Fibroblast of peridontal ligament (primary cell): ENCODE measurements at regions not wholly inside any gene's neighbourhood (a gene's known extent, or its start where the extent isn't known, plus 50 kb on each side); places are given as distances from the start of the nearest gene placed in this dataset.
A peak's percentile ranks its signal among the peaks of the same experiment; 100 is the strongest.

ENCODE experiments used
- DNase-seq: peaks from one replicate; pipeline ENCODE4 v3.0.0-alpha.2; 2010; ENCODE audit errors: extremely low read depth

DNA sequence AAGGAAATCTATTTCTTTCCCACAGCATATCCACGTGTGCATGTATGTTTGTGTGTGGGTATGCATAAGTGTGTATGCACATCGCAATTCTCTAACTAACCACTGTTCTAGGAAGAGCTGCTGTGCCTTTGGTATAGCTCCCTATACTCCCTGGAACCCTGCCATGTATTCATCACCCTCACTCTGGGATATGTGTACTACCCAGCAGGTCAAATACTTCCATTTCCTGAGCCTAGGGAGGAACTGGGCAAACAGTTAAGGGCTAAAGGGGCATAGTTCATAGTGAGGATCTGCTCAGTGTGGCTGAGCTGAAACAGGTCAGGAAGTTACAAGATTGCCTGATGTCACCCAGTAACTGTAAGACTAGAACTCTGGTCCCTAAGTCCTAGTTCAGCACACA lies 260.4 kb downstream of the RPLP1 start:
- no peak for DNase-seq

DNA sequence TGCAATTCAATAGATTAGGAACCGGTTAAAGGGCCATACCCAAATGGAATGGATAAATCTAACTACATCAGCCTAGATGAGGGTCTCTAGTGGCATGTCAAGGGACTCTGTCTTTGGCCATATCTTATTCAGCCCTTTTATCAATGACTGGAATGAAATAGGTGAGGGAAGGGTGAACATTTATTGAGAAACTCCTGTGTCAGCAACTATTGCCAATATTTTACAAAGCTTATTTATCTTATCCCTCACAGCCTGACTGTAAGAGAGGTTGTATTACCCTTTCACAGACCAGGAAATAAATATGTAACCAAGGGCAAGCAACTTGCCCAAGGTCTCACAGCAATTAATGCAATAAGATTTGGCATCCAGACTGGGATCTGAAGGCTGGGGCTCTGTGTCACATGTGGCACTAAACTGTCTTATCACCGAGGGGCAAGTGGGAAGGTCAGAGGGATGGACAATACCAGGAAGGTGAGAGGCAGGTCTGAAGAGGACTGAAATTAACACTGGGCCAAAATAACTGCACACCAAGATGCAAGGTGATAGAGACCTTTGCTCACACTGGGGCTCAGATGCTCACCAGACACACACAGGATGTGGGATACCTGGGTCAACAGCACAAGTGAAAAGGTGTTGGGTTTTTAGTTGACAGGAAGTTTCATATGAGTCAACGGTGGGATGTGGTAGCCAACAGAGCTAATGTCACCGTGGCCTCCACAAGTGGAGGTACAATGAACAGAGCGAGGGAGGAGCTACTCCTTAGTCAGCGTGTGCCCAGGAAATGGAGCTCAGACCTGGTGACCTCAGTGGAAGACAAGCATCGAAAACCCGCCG lies 261.3 kb downstream of the RPLP1 start:
- DNase-seq, result no peak

DNA sequence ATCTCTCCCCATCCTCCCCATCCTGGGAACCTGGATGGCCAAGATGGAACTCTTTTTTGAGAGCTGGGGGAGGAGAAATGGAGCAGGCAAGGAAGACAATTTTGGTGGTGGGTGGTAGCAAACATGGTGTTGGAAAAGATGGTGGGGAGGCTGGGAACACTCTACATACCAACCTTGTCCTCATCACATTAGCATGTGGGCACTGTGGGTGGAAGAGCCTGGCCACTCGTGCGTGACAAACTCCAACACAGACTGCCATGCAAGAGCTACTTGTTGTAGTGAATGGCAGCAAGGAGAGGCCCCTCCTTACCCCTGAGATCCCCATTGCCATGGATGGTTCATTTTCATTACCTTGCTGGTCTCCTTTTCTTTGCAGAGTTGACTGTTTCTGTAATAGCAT lies 262.6 kb downstream of the RPLP1 start:
- DNase-seq, result no peak

DNA sequence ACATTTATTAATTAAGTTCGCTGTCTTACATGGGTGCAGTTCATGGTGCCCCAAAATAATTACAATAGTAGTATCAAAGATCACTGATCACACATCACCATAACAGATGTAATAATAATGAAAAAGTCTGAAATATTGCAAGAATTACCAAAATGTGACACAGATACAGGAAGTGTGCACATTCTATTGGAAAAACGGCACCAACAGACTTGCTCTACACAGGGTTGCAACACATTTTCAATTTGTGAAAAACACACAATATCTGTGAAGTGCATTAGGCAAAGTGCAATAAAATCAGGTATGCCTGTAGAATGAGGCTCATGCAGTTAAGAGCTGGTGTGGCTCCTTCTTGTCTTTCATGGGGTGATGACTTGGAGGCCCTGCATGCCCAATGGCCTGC lies 265.8 kb downstream of the RPLP1 start:
- DNase-seq, result no peak

DNA sequence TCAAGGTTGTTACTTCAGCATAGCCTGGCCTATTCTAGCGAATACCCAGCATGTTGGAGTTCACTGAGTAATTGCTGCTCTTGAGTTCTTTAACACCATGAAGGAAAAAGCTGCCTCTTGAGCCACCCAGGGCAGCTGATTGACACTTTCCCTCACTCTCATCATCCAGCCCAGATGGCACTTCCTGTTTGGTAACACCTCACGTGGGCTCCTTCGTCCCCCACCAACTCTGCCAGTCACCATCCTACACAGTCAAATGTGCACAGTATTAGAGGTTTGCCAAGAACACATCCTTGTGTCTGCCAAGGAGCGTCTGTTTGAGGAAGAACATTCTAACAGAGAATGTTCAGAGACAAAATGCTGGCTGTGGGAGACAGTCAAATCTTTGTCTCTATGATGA lies 266.3 kb downstream of the RPLP1 start:
- no peak for DNase-seq

DNA sequence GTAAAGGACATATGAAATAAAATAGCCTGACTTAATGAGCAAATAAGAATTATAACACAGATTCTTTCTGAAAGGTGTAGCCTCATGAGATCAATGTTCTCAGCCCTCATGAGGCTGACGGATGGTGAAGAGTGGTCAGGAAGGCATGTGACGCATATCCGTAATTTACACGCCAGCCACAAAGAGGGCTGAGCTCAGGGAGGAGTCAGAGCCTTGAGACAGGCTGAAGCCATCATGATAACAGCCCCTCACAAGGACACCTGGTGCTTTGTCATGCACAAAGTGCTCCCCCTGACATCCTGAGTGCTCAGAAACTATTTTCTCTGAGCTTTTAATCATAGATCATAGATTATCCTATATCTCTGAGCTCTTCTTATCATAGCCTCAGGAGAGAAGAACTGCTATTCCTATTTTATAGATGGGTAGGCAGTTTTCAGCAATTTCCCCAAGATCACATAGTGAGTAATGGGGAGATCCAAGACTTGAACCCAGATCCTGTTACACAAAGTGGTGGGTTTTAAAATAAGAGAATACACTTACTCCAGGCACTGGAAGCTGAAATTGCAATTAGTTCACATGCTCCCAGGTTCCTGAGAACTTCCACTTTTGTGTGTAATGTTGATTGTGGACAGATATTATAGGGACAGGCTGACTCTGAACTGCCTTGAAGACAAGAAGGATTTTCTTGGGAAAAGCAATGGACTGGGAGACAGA lies 267.1 kb downstream of the RPLP1 start:
- no peak for DNase-seq

DNA sequence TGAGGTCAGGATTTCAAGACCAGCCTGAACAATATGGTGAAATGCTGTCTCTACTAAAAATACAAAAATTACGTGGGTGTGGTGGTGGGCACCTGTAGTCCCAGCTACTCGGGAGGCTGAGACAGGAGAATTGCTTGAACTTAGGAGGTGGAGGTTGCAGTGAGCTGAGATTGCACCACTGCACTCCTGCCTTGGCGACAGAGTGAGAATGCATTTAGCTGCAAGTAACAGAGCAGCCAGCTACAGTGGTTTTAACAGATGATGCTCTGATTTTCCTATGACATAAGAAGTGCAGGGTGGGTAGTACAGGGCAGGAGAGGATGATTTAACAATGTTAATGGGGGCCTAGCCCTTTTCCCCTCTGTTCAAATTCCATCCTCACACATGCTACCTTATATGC lies 267.9 kb downstream of the RPLP1 start:
- no peak for DNase-seq

DNA sequence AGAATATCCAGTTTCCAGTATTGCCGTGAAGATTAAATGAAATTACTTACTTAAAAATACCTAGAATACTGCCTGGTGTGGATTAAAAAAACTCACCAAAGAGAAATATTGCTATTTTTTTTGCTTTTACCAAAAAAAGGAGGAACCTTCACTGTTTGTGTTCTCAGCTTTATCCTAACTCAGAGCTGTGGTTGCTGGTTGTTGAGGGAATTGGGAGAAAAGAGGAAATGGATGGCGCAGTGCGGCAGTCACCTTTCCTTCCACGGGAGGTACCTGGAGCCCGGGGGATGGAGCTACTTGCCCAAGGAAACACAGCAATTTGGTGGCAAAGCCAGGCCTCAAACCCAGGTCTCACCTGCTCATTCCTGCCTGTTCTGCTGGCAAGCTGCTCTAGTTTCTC lies 270.3 kb downstream of the RPLP1 start:
- no peak for DNase-seq

DNA sequence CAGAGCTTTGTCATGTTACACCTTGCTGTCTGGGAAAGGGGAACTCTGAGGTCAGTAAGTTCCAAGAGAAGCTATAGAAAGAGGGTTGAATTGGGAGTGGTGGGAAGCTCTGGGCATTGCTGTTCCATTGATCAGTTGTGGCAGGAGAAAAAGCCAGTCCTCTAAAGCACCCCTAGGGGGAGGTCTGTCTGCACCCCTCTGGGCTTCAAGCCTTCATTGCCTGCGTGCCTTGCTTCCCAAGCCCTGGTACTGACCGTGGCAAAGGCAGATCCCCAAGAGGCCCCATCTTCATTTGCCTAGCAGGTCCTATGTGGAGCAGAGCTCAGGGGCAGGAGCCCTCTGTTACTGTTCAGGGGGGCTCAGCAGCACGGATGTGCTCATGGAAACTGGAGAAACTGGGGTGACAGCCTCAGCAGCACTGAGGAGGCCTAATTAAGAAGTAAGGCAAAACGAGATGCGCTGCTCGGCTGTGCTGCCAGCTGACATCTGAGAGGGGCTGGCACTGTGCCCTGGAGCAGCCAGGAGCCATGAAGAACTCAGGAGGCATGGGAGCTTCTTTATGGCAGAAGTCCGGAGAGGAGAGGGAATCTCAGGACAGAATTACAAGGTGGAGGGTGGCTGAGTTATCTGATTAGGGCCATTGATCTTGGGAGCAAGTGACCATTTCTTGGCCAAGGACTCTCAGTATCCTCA lies 270.9 kb downstream of the RPLP1 start:
- DNase-seq, result no peak

DNA sequence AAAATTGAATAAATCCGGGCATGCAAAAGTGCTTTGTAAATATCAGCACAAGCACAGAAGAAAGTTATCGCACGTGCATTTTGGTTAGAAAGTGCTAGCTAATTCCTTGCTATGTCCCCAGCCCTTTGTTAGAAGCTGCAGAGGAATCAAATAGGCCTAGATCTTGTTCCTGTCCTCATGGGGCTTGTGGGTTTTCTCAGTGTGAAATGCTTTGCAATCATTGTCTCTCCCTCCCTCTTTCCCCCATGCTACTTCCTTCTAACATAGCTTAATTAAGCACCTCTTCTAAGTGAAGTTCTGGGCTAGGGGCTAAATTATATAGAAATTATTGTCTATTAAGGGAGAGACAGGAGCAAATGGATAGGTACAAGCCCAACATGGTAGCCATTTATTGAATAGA lies 271.7 kb downstream of the RPLP1 start:
- DNase-seq, result no peak

DNA sequence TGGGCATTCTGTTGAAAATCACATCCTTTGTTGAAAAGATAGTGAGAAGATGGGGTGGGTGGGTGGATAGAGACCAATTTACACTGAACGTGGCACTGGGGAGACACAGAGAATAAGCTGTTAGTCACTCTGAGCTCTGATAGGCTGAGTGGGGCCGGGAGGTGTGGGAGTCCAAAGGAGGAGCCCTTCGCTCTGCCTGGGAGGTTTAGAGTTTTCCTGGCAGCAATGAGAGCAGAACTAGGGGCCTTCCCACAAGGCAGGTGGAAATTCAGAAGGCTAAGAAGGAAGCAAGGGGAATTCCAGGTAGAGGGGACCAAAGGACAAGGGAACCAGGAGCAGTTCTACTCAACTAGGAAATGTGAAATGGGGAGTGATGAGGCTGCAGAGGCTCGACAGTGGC lies 272.7 kb downstream of the RPLP1 start:
- no peak for DNase-seq

DNA sequence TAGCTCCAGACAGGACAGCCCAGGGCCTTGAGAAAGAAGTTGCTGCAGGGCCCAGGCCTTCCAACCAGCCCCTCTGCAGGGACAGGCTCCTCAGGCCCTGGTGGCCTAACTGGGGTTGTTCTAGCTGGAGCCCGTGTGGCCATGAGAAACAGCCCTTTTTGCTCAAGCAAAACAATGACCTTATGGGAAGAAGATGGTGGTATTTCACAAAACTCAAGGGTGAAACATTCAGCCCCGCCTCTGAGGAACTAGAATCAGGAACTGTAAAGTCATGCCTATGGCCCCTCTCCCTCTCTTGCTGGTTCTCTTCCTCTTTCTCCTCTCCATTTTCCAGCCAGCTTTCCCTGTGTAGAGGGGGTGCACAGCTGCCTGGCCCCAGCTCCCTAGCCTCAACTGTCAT lies 273.3 kb downstream of the RPLP1 start:
- no peak for DNase-seq

DNA sequence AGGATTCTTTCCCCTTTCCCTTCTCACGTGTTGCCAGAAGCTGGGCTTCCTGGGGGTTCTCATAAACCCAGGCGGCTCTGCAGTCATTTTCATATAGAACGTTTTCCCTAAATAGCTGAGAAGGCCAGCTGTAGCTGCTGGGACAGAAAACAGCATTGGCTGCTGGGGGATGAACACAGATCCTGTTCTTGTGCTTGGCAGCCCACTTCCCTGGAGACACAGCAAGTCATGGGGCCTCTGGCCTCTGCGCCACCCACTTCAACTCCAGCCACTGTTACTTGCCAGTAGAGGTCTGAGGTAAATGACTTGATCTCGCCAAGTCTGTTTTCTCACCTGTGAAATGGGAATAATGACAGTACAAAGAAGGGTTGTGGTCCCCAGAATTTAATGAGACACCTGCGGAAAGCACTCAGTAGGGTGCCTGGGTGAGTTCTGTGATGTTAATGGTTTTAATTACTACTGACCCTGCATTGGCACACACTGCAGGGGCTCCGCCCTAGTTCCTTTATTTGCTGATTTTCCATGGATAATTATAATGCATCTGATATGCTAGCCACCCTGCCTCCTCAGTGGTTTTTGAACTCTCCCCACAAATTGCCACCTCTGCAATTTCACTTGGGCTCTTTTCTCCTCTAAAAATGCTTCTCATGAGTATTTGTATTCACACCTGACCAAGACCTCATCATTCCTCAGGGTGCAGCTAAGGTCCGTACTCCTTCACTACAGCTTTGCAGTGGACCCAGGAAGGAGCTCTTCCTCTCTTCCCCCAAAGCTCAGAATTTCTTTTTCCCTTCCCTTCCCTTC lies 274.7 kb downstream of the RPLP1 start:
- DNase-seq, result no peak

DNA sequence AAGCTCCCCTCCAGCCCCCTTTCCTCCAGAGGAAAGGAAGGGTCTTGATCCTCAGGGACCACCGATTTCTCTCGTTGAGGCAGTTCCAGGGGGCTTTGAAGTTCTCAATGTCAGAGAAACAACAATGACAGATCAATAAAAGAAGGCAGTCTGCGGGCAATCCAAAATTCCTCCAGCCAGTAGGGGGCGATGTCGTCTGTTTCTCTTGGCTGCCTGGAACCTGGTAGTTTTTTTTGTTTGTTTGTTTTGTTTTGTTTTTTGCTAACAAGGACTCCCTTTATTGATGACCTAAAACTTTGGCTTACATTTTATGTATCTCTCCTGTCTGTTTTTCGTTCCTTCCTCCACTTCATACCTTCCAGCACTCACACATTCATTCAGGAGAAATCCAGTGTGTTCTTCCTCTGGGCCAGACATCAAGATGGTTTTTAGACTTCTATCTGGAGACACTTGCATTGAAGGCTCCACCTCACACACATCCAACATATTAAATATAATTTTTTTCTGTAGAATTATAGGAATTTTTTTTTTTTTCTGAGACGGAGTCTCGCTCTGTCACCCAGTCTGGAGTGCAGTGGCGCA lies 276.6 kb downstream of the RPLP1 start:
- DNase-seq, result peak; percentile 19

DNA sequence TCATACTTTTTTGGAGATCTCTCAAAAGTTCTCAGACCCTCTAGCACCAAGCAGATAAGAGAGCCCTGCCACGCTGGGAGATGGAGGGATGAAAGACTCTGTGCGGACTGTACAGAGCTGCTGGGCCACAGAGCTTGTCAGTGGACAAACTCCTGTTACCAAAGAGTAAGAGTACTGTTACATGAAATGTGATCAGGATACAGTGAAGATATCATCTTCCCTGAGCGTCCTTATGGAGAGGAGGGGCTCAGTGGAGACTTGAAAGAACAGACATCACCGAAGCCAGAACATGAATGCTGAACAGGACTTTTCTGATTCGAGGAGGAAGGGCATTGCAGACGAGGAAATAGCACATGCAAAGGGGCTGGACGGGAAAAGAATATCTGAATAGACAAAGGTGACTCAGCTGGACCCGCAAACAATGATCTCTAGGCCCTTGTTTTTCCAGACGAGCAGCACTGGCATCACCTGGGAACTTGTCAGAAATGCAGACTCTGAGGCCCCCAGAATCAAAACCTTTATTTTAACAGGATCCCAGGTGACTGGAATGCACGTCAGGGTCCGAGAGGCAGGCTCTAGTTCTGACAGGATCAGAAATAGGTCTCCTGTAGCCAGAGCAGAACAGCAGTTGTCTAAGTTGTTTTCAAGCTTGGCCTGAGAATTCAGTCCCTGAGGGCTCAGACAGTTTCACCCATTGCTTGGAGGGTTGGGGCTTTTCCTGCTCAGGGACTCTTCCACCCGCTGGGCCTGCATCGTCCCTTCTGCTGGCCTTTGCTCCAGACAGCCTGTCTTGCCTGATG lies 277.9 kb downstream of the RPLP1 start:
- DNase-seq, result no peak

DNA sequence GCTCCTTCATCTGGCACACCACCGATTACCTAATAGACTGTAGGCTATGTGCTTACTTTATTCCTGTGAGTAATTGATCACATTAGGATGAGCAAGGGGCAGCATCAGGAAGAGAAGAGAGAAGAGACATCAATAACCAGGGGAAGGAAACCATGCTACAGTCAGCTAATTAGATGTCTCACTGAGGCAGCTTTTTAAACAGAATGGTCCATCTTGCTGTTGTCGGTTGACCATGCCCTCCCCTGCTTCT lies 278.4 kb downstream of the RPLP1 start:
- no peak for DNase-seq

DNA sequence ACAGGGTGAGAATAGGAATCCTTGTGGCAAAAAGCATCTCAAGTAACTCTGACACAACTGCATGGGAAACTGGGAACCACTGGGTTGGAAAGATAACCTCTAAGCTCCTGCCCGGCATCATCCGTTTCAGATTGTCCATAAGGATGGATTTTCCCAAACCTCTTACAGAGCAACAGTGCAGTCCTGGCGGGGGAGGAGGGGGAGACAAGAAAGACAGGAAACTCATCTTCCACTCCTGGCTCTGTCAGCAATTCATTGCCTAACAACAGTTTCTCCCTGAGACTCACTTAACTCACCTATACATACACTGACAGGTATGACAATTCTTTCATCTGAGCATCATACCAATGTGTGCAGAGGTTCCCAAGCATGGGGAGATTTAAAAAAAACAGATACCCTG lies 279.0 kb downstream of the RPLP1 start:
- DNase-seq, result no peak

DNA sequence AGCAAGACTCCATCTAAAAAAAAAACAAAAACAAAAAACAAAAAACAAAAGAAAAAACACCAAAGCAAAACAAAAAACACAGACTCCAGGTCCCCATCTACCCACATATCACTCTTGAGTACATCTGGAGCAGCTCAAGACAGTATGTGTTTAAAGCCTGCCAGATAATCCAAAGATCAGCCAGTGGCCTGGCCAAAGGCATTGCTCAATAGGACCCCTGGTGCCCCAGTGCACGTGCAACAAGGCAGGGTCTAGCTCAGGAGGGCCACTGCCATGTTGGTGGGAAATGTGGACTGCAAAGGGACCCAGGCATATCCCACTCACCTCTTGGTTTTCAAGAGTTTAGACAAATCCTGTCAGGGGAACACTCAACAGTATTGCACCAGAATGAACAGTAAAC lies 279.5 kb downstream of the RPLP1 start:
- DNase-seq, result no peak

DNA sequence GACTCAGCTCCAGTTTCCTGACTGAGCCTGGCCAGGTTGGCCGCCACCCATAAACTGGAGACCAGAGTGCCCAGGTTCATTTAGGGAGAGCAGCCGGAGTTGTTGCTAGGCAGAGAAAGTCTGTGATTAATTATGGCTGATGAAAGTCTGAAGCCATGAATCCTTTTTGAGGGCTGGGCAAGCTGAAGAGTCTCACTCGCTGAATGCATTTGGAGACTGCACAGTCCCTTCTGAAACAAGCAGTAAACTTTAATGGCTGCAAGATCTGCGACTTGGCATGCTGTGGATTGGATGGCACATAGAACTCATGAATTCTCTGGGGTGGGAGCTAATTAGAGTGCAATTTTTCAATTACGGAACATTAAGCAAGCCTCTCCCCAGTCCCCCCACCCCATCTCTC lies 282.1 kb downstream of the RPLP1 start:
- no peak for DNase-seq

DNA sequence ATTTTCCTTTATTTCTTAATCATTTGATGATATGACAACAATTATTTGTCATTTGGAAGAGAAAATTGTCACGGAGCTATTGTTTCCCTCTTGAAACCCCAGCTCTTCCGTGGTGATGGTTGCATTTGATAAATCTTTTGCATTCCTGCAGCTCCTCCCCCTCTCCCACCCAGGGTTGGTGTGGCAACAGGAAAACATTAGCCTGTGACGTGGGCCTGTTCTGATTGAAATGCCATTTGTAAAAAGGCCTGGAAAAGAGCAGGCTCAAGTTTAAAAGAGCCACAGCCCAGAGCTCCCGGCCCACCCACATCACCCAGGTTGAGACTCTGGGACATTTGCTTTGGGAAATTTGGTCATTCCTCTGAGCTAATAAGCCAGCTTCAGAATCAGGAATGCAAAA lies 282.5 kb downstream of the RPLP1 start:
- no peak for DNase-seq

DNA sequence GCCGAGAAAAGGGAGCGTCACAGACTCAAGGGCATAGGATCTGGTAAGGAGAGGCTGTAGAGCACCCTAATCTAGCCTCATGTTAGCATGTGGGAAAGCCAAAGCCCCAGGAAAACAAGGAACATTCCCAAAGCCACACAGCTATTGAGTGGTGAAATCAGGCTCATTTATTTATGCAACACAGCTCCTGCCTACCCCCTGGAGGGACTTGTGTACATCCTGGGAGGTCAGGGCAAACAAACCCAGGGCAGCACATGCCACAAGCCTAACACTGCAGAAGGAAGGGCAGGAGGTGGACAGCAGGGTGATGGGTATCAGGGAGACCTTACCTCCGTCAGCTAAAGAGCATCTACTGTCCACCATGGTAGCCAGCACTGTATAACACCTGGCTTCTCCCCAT lies 283.5 kb downstream of the RPLP1 start:
- no peak for DNase-seq
